KMS-11 (cell line): ENCODE measurements at regions not wholly inside any gene's neighbourhood (a gene's known extent, or its start where the extent isn't known, plus 50 kb on each side); places are given as distances from the start of the nearest gene placed in this dataset.

Source experiments
- H2AFZ ChIP-seq: fragments of 200-600 bp; sonication (generic); 2 replicates; pipeline ENCODE4 v1.6.1; 2016; ENCODE audit warnings: antibody characterized with exemption, mixed run types, low read depth
- H3K27ac ChIP-seq: fragments of 200-600 bp; sonication (generic); 2 replicates; pipeline ENCODE4 v1.6.1; 2016; ENCODE audit warnings: mild to moderate bottlenecking, mixed run types
- H3K27me3 ChIP-seq: fragments of 200-600 bp; sonication (generic); 2 replicates; pipeline ENCODE4 v1.6.1; 2017; ENCODE audit warnings: mild to moderate bottlenecking, low read depth, mixed run types, moderate library complexity; ENCODE audit not compliant: insufficient read depth
- H3K36me3 ChIP-seq: fragments of 200-600 bp; sonication (generic); 2 replicates; pipeline ENCODE4 v1.6.1; 2017; ENCODE audit warnings: mild to moderate bottlenecking, mixed run types; ENCODE audit not compliant: insufficient read depth
- H3K4me1 ChIP-seq: fragments of 200-600 bp; sonication (generic); 2 replicates; pipeline ENCODE4 v1.6.1; 2016; ENCODE audit warnings: mild to moderate bottlenecking, low read depth, mixed run types; ENCODE audit not compliant: poor library complexity, severe bottlenecking
- H3K4me2 ChIP-seq: fragments of 200-600 bp; sonication (generic); 2 replicates; pipeline ENCODE4 v1.7.0; 2016; ENCODE audit warnings: mild to moderate bottlenecking, mixed run types
- H3K4me3 ChIP-seq: fragments of 200-600 bp; sonication (generic); IDR thresholded peaks from 2 replicates; pipeline ENCODE4 v1.6.1; 2017; ENCODE audit warnings: low read depth, low read length, mixed read lengths; ENCODE audit not compliant: insufficient read depth
- H3K79me2 ChIP-seq: fragments of 200-600 bp; sonication (generic); 2 replicates; pipeline ENCODE4 v1.6.1; 2016; ENCODE audit warnings: low read depth, mixed run types; ENCODE audit not compliant: insufficient read depth
- H3K9ac ChIP-seq: fragments of 200-600 bp; sonication (generic); 2 replicates; pipeline ENCODE4 v1.6.1; 2016; ENCODE audit warnings: mild to moderate bottlenecking, mixed run types
- H4K20me1 ChIP-seq: fragments of 200-600 bp; sonication (generic); 2 replicates; pipeline ENCODE4 v1.6.1; 2016; ENCODE audit warnings: mild to moderate bottlenecking, mixed run types; ENCODE audit not compliant: insufficient read depth
- TF ChIP-seq, protein P1 (sequence below): fragments of 200-600 bp; sonication (generic); conservative IDR thresholded peaks from 2 replicates; pipeline ENCODE4 v1.6.1; 2017; ENCODE audit warnings: low read depth, mild to moderate bottlenecking, antibody characterized with exemption, low read length, moderate library complexity, mixed read lengths

DNA sequence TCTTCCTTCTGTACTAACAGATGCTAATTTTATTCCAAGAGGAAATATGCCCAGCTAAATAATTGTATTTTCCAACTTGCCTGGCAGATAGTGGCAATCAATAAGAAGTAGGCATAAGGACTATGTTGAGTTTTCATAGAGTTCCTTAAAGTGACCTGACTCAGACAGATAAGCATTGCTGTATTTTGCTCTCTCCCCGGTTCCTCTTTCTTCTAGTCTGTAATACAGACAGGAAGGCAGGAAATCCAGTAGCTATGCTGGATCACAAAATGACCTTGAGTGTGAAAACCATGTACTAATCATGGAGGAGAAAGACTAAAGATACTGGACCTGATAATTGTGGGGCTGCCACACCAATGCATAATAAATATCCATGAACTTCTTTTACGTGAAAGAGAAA, 701.7 kb downstream of the CETN3 start:
- TF ChIP-seq, protein P1, sequence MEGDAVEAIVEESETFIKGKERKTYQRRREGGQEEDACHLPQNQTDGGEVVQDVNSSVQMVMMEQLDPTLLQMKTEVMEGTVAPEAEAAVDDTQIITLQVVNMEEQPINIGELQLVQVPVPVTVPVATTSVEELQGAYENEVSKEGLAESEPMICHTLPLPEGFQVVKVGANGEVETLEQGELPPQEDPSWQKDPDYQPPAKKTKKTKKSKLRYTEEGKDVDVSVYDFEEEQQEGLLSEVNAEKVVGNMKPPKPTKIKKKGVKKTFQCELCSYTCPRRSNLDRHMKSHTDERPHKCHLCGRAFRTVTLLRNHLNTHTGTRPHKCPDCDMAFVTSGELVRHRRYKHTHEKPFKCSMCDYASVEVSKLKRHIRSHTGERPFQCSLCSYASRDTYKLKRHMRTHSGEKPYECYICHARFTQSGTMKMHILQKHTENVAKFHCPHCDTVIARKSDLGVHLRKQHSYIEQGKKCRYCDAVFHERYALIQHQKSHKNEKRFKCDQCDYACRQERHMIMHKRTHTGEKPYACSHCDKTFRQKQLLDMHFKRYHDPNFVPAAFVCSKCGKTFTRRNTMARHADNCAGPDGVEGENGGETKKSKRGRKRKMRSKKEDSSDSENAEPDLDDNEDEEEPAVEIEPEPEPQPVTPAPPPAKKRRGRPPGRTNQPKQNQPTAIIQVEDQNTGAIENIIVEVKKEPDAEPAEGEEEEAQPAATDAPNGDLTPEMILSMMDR: no peak
- H3K4me1 ChIP-seq: no peaks in the 10 kb centered on the region
- no peaks in the 10 kb centered on the region for H3K79me2 ChIP-seq
- no peak overlapping the region for H3K4me3 ChIP-seq
- no peak overlapping the region for H3K27ac ChIP-seq
- no peaks in the 10 kb centered on the region for H4K20me1 ChIP-seq
- no peak overlapping the region for H3K9ac ChIP-seq
- no peak overlapping the region for H3K4me2 ChIP-seq
- H3K27me3 ChIP-seq: no peaks in the 10 kb centered on the region
- no peak overlapping the region for H2AFZ ChIP-seq
- H3K36me3 ChIP-seq: no peaks in the 10 kb centered on the region

DNA sequence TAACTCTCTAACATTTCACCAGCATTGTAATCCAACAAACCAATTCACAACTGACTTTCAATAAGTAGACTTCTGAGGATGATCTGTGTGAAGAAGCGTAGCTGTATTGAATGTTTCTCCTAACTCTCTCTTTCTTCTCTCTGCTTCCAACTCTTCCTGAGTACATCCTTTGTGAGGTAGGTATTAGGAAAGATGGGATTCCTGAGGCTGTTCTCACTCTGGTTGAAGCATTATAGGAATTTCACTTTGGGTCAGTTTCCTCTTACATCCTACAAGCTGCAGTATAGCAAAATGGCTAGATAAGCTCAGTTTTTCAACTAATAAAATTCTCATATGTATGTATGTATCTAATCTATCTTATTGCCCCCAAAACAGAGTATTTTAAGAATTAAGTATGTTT, 702.8 kb downstream of the CETN3 start:
- Histone ChIP-seq H3K27me3 (no peaks in the 10 kb centered on the region), H3K79me2 (no peaks in the 10 kb centered on the region), H3K27ac (no peak overlapping the region), H3K4me1 (no peaks in the 10 kb centered on the region), H4K20me1 (no peaks in the 10 kb centered on the region), H3K9ac (no peak overlapping the region), H3K4me3 (no peak overlapping the region), H3K36me3 (no peaks in the 10 kb centered on the region), H2AFZ (no peak overlapping the region), H3K4me2 (no peak overlapping the region)
- TF ChIP-seq, protein P1: no peak

DNA sequence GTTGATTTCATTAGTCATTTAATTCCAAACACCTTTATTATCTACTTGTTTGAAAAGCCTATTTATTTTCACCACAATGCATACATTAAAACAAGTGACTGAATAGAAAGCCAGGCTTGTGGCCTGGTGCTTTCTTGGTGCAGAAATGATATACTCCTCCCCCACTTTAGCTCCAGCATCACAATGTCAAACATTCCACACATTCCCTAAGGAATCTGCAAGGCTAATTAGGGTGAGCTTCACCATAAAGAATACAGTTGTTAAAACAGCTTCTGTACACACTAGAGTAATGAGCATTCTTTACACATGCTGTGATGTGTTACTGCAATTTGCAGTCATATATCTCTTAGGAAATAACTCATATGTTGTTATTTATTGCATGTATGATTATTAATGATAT, 705.7 kb downstream of the CETN3 start:
- H4K20me1 ChIP-seq: no peaks in the 10 kb centered on the region
- H3K9ac ChIP-seq: no peak overlapping the region
- H2AFZ ChIP-seq: no peak overlapping the region
- no peaks in the 10 kb centered on the region for H3K36me3 ChIP-seq
- TF ChIP-seq, protein P1: no peak
- no peaks in the 10 kb centered on the region for H3K4me1 ChIP-seq
- H3K27ac ChIP-seq: no peak overlapping the region
- H3K79me2 ChIP-seq: no peaks in the 10 kb centered on the region
- no peak overlapping the region for H3K4me3 ChIP-seq
- no peaks in the 10 kb centered on the region for H3K27me3 ChIP-seq
- no peak overlapping the region for H3K4me2 ChIP-seq

DNA sequence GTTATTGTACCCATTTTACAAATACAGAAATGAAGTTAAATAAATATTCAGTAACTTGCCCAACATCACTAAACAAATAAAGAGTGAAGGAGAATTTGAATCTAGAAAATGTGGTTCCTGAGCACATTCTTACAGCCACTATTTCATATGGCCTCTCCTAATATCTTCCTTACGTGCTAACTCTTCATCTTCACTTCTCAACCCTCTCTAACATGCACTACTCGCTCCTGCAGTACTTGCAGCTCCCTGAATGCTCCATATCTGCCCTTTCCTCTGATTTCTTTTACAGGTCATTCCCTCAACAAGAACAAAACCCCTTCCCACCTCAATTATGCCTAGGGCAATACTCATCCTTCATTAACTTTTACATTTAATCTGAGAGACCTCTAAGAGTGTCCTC, 711.5 kb downstream of the CETN3 start:
- H3K36me3 ChIP-seq: no peaks in the 10 kb centered on the region
- H3K27ac ChIP-seq: no peak overlapping the region
- H3K27me3 ChIP-seq: no peaks in the 10 kb centered on the region
- H2AFZ ChIP-seq: no peak overlapping the region
- no peak overlapping the region for H3K9ac ChIP-seq
- H3K4me1 ChIP-seq: no peaks in the 10 kb centered on the region
- no peaks in the 10 kb centered on the region for H4K20me1 ChIP-seq
- no peaks in the 10 kb centered on the region for H3K79me2 ChIP-seq
- no peak overlapping the region for H3K4me3 ChIP-seq
- no peak overlapping the region for H3K4me2 ChIP-seq
- TF ChIP-seq, protein P1: no peak

DNA sequence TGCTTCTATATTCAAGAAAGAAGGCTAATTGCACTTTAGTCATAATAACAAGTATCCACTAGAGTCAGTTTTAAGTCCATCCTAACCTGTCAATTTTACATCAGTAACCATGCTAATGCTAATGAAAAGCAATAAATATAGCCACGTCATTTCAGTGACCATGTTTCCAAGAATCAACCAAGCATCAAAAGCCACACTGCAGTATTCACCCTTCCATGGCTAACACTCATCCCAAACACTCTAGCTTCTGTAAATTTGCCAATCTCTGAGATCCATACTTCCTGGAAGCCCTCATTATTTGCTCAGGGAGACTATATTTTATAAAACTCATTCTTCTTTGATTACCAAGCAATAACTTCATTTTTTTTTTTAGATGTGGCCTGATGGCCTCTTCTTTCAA, 712.0 kb downstream of the CETN3 start:
- H3K4me2 ChIP-seq: no peak overlapping the region

More for the DNA sequence above, 712.0 kb downstream of the CETN3 start:
- TF ChIP-seq, protein P1: no peak
- Histone ChIP-seq H3K4me3 (no peak overlapping the region), H3K36me3 (no peaks in the 10 kb centered on the region), H3K79me2 (no peaks in the 10 kb centered on the region), H3K9ac (no peak overlapping the region), H2AFZ (no peak overlapping the region), H3K27me3 (no peaks in the 10 kb centered on the region), H4K20me1 (no peaks in the 10 kb centered on the region), H3K27ac (no peak overlapping the region), H3K4me1 (no peaks in the 10 kb centered on the region)
